ENCODE measurements at regions not wholly inside any gene's neighbourhood (a gene's known extent, or its start where the extent isn't known, plus 50 kb on each side); places are given as distances from the start of the nearest gene placed in this dataset.
A peak's percentile ranks its signal among the peaks of the same experiment; 100 is the strongest.

- in situ Hi-C loops (cut with MboI), result no loop called here
- Histone ChIP-seq H3K9me2 (ENCODE audit: insufficient read depth) (no peaks in the 10 kb centered on the region), H3K36me3 (ENCODE audit: low read depth) (no peaks in the 10 kb centered on the region), H2AFZ (no peak overlapping the region), H4K20me1 (ENCODE audit: insufficient read depth) (no peaks in the 10 kb centered on the region), H3F3A (ENCODE audit: insufficient read depth) (no peaks in the 10 kb centered on the region), H3K27ac (no peak overlapping the region), H3K79me2 (ENCODE audit: insufficient read depth) (no peaks in the 10 kb centered on the region), H3K4me1 (ENCODE audit: insufficient read depth) (no peaks in the 10 kb centered on the region), H3K4me2 (ENCODE audit: unreplicated experiment) (no peak overlapping the region), H3K9ac (no peak overlapping the region), H3K9me3 (ENCODE audit: low read depth) (no peaks in the 10 kb centered on the region), H3K4me3 (no peak overlapping the region), H3K27me3 (replicated peaks; ENCODE audit: insufficient read depth) (no peaks in the 10 kb centered on the region)
- 64 to 66% methylated on average over 3 of the region's 3 CpGs for WGBS, 2 experiments (ENCODE audit: low coverage in 1 of 2, low lambda C conversion rate in 2 of 2, missing lambda C conversion rate in 2 of 2)
- DNase-seq, result no peak
- TF ChIP-seq EZH2 (IDR thresholded peaks at IDR 0.05; ENCODE audit: insufficient read depth, poor library complexity, severe bottlenecking), result no peak
- no peak for TF ChIP-seq EZH2phosphoT487 (IDR thresholded peaks at IDR 0.05; ENCODE audit: insufficient read depth, low read depth)
Measured at GRCh38 chr9:22986556-22986955, 539.9 kb downstream of the DMRTA1 start.

DNA sequence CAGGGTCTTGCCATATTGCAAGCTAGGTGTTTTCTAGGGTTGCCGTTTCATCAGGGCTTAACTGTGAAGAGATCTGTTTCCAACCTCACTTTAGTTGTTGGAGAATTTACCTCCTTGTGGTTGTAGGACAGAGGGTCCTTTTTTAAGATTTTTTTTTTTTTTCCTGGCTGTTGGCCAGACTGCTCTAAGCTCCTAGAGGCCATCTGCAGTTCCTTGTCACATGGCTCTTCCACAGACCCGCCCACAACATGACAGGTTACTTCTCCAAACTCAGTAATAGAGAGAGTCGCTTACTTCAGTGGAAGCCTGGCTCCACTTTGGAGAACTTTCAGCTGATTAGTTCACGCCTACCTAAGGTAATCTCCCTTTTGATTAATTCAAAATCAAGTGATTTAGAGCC lies 543.7 kb downstream of the DMRTA1 start:
- in situ Hi-C loops (cut with MboI), result no loop called here
- H3K27ac ChIP-seq, result no peak overlapping the region
- no peaks in the 10 kb centered on the region for H3K9me3 ChIP-seq (ENCODE audit: low read depth)
- no peak for DNase-seq
- H3K9me2 ChIP-seq (ENCODE audit: insufficient read depth), result no peaks in the 10 kb centered on the region
- H3F3A ChIP-seq (ENCODE audit: insufficient read depth), result no peaks in the 10 kb centered on the region
- no peak for TF ChIP-seq EZH2 (IDR thresholded peaks at IDR 0.05; ENCODE audit: insufficient read depth, poor library complexity, severe bottlenecking)
- no peak for TF ChIP-seq EZH2phosphoT487 (IDR thresholded peaks at IDR 0.05; ENCODE audit: insufficient read depth, low read depth)
- no peaks in the 10 kb centered on the region for H3K79me2 ChIP-seq (ENCODE audit: insufficient read depth)
- H3K9ac ChIP-seq, result no peak overlapping the region
- H3K27me3 ChIP-seq (replicated peaks; ENCODE audit: insufficient read depth), result no peaks in the 10 kb centered on the region; the same call in 1 of the 2 replicates
- no peak overlapping the region for H3K4me2 ChIP-seq (ENCODE audit: unreplicated experiment)
- 74 to 76% methylated on average over 4 of the region's 4 CpGs for WGBS, 2 experiments (ENCODE audit: low coverage in 1 of 2, low lambda C conversion rate in 2 of 2, missing lambda C conversion rate in 2 of 2)
- no peak overlapping the region for H2AFZ ChIP-seq
- H3K4me1 ChIP-seq (ENCODE audit: insufficient read depth), result no peaks in the 10 kb centered on the region
- H4K20me1 ChIP-seq (ENCODE audit: insufficient read depth), result no peaks in the 10 kb centered on the region
- H3K36me3 ChIP-seq (ENCODE audit: low read depth), result no peaks in the 10 kb centered on the region
- no peak overlapping the region for H3K4me3 ChIP-seq

GRCh38 chr9:22992780-22993179 lies 546.2 kb downstream of the DMRTA1 start:
- no peak overlapping the region for H3K4me2 ChIP-seq (ENCODE audit: unreplicated experiment)
- TF ChIP-seq EZH2phosphoT487 (IDR thresholded peaks at IDR 0.05; ENCODE audit: insufficient read depth, low read depth), result no peak
- TF ChIP-seq EZH2 (IDR thresholded peaks at IDR 0.05; ENCODE audit: insufficient read depth, poor library complexity, severe bottlenecking), result no peak
- no peaks in the 10 kb centered on the region; the same call in 1 of the 2 replicates for H3K27me3 ChIP-seq (replicated peaks; ENCODE audit: insufficient read depth)
- in situ Hi-C loops (cut with MboI), result no loop called here
- no peaks in the 10 kb centered on the region for H3K9me2 ChIP-seq (ENCODE audit: insufficient read depth)
- 37 to 43% methylated on average over 3 of the region's 3 CpGs for WGBS, 2 experiments (ENCODE audit: low coverage in 1 of 2, low lambda C conversion rate in 2 of 2, missing lambda C conversion rate in 2 of 2)
- H3K27ac ChIP-seq, result no peak overlapping the region
- peak; percentile 35 for DNase-seq
- no peak overlapping the region for H3K4me3 ChIP-seq
- H3K36me3 ChIP-seq (ENCODE audit: low read depth), result no peaks in the 10 kb centered on the region
- H4K20me1 ChIP-seq (ENCODE audit: insufficient read depth), result no peaks in the 10 kb centered on the region
- no peaks in the 10 kb centered on the region for H3K79me2 ChIP-seq (ENCODE audit: insufficient read depth)
- H3K9ac ChIP-seq, result no peak overlapping the region
- no peaks in the 10 kb centered on the region for H3K4me1 ChIP-seq (ENCODE audit: insufficient read depth)
- no peaks in the 10 kb centered on the region for H3K9me3 ChIP-seq (ENCODE audit: low read depth)
- H2AFZ ChIP-seq, result no peak overlapping the region
- no peaks in the 10 kb centered on the region for H3F3A ChIP-seq (ENCODE audit: insufficient read depth)

- no peaks in the 10 kb centered on the region for H3K9me3 ChIP-seq (ENCODE audit: low read depth)
- no peak overlapping the region for H3K4me3 ChIP-seq
- no peak overlapping the region for H3K27ac ChIP-seq
- H4K20me1 ChIP-seq (ENCODE audit: insufficient read depth), result no peaks in the 10 kb centered on the region
- no peaks in the 10 kb centered on the region; the same call in none of the 2 replicates for H3K27me3 ChIP-seq (replicated peaks; ENCODE audit: insufficient read depth)
- no peaks in the 10 kb centered on the region for H3K36me3 ChIP-seq (ENCODE audit: low read depth)
- no peak for TF ChIP-seq EZH2phosphoT487 (IDR thresholded peaks at IDR 0.05; ENCODE audit: insufficient read depth, low read depth)
- no peak for TF ChIP-seq EZH2 (IDR thresholded peaks at IDR 0.05; ENCODE audit: insufficient read depth, poor library complexity, severe bottlenecking)
- 50 to 56% methylated on average over 4 of the region's 4 CpGs for WGBS, 2 experiments (ENCODE audit: low coverage in 1 of 2, low lambda C conversion rate in 2 of 2, missing lambda C conversion rate in 2 of 2)
- no peaks in the 10 kb centered on the region for H3K9me2 ChIP-seq (ENCODE audit: insufficient read depth)
- H2AFZ ChIP-seq, result no peak overlapping the region
- in situ Hi-C loops (cut with MboI), result no loop called here
- no peak overlapping the region for H3K9ac ChIP-seq
- no peaks in the 10 kb centered on the region for H3K79me2 ChIP-seq (ENCODE audit: insufficient read depth)
- H3K4me1 ChIP-seq (ENCODE audit: insufficient read depth), result no peaks in the 10 kb centered on the region
- DNase-seq, result no peak
- H3F3A ChIP-seq (ENCODE audit: insufficient read depth), result no peaks in the 10 kb centered on the region
- no peak overlapping the region for H3K4me2 ChIP-seq (ENCODE audit: unreplicated experiment)
Measured at GRCh38 chr9:22997923-22998322, 551.3 kb downstream of the DMRTA1 start.

DNA sequence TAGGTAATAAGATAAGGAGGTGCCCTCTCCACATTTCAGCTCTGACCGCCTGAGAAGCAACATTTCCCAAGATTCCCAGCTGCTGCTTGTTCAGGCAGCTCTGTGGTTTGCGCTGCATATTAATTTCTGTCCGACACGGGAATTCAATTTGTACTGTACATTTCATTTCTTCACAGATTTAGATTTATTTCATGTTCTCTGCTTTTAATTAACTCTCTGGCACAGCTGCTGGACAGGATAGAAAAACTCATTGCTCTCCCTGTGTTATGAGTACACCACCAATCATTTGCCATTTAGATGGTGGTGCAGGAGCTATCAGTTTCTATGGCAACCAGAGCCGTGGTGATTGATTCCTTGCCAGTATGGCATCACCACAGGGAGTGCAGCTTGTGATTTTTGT lies 558.5 kb downstream of the DMRTA1 start:
- no peak overlapping the region for H3K27ac ChIP-seq
- no peaks in the 10 kb centered on the region for H3K9me2 ChIP-seq (ENCODE audit: insufficient read depth)
- peak overlapping the region; percentile 46 for H2AFZ ChIP-seq
- H4K20me1 ChIP-seq (ENCODE audit: insufficient read depth), result no peaks in the 10 kb centered on the region
- H3K4me2 ChIP-seq (ENCODE audit: unreplicated experiment), result peak overlapping the region; percentile 50
- no peaks in the 10 kb centered on the region; the same call in 1 of the 2 replicates for H3K27me3 ChIP-seq (replicated peaks; ENCODE audit: insufficient read depth)
- H3K9ac ChIP-seq, result no peak overlapping the region
- H3K4me1 ChIP-seq (ENCODE audit: insufficient read depth), result 0 out of 2 replicates have a peak, but pooled peaks cover 3% of the 10 kb centered on the region
- no peaks in the 10 kb centered on the region for H3K36me3 ChIP-seq (ENCODE audit: low read depth)
- WGBS, 2 experiments (ENCODE audit: low coverage in 1 of 2, low lambda C conversion rate in 2 of 2, missing lambda C conversion rate in 2 of 2), result 0 to 3% methylated on average over 5 of the region's 5 CpGs
- peak; percentile 23 for DNase-seq
- peak overlapping the region; percentile 31; the same call in 1 of the 2 replicates for H3K4me3 ChIP-seq
- no peaks in the 10 kb centered on the region for H3K79me2 ChIP-seq (ENCODE audit: insufficient read depth)
- no peaks in the 10 kb centered on the region for H3K9me3 ChIP-seq (ENCODE audit: low read depth)
- H3F3A ChIP-seq (ENCODE audit: insufficient read depth), result no peaks in the 10 kb centered on the region
- TF ChIP-seq EZH2phosphoT487 (IDR thresholded peaks at IDR 0.05; ENCODE audit: insufficient read depth, low read depth) (no peak), EZH2 (IDR thresholded peaks at IDR 0.05; ENCODE audit: insufficient read depth, poor library complexity, severe bottlenecking) (no peak)
- in situ Hi-C loops (cut with MboI), result no loop called here
